ENCODE measurements at regions not wholly inside any gene's neighbourhood (a gene's known extent, or its start where the extent isn't known, plus 50 kb on each side); places are given as distances from the start of the nearest gene placed in this dataset.

GRCh38 chr3:107978131-107979055 lies 112.4 kb downstream of the CD47 start:
- no peak overlapping the region for H3K4me3 ChIP-seq (ENCODE audit: low read depth, low read length)
- TF ChIP-seq CTCF (IDR thresholded peaks at IDR 0.05; ENCODE audit: borderline replicate concordance, insufficient read depth, low read depth, low read length): no peak

- no peak for TF ChIP-seq CTCF (IDR thresholded peaks at IDR 0.05; ENCODE audit: borderline replicate concordance, insufficient read depth, low read depth, low read length)
- no peak overlapping the region for H3K4me3 ChIP-seq (ENCODE audit: low read depth, low read length)
Observed at GRCh38 chr3:107977221-107978130, 113.4 kb downstream of the CD47 start.

- H3K4me3 ChIP-seq (ENCODE audit: low read depth, low read length): no peak overlapping the region
- TF ChIP-seq CTCF (IDR thresholded peaks at IDR 0.05; ENCODE audit: borderline replicate concordance, insufficient read depth, low read depth, low read length): no peak
Observed at GRCh38 chr3:107976202-107976800, 114.5 kb downstream of the CD47 start.

GRCh38 chr3:107975529-107976201 lies 115.2 kb downstream of the CD47 start:
- TF ChIP-seq CTCF (IDR thresholded peaks at IDR 0.05; ENCODE audit: borderline replicate concordance, insufficient read depth, low read depth, low read length): no peak

GRCh38 chr3:107973961-107974360 lies 116.9 kb downstream of the CD47 start:
- H3K4me3 ChIP-seq (ENCODE audit: low read depth, low read length): no peak overlapping the region
- no peak for TF ChIP-seq CTCF (IDR thresholded peaks at IDR 0.05; ENCODE audit: borderline replicate concordance, insufficient read depth, low read depth, low read length)

More at GRCh38 chr3:107975529-107976201, 115.2 kb downstream of the CD47 start:
- H3K4me3 ChIP-seq (ENCODE audit: low read depth, low read length): no peak overlapping the region

- no peak overlapping the region for H3K4me3 ChIP-seq (ENCODE audit: low read depth, low read length)
- TF ChIP-seq CTCF (IDR thresholded peaks at IDR 0.05; ENCODE audit: borderline replicate concordance, insufficient read depth, low read depth, low read length): no peak
Observed at GRCh38 chr3:107973152-107973551, 117.7 kb downstream of the CD47 start.

Data from GM12875 (cell line).